HG03571 (cell line): ENCODE measurements at regions not wholly inside any gene's neighbourhood (a gene's known extent, or its start where the extent isn't known, plus 50 kb on each side); places are given as distances from the start of the nearest gene placed in this dataset.

Source experiments
- ATAC-seq: cut with Tn5 transposase; IDR thresholded peaks from one replicate; pipeline ENCODE4 v1.9.1; 2021; ENCODE audit not compliant: unreplicated experiment

DNA sequence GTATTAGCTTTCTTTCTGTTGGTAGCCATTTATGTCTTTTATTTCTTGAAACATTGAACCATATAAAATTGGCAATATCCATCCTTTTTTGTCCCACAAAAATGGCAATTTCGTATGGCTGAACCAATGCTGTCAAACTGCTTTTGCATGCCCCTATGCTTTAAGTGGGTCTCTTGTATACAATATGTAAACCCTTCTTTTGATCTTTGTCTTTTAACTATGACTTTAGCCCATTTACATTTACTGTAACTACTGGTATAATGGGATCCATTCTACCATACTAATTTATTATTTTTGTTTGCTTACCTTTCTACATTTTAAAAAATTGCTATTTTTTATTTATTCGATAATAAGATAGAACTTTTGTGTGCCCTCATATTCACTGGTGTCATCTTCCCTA lies 93.4 kb downstream of the TENT4A start:
- no peak for ATAC-seq

DNA sequence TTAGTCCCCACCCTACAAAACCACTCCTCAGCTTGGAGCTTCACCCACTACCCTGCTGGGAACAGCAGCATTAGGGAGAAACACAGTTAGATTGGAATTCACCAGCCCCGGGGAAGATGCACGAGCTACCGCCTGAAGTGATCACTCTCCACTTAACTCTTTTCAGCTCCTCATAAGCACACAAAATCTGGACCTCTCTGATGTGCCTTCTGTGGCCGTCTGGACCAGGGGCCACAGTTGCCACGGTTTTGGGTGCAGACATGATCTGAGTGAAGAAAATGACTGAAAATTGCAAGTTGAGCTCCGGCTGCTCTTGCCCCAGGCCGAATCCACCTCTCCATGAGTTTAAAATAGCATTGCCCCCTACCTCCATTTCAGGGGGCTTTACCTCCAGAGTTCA lies 95.2 kb downstream of the TENT4A start:
- ATAC-seq = no peak

DNA sequence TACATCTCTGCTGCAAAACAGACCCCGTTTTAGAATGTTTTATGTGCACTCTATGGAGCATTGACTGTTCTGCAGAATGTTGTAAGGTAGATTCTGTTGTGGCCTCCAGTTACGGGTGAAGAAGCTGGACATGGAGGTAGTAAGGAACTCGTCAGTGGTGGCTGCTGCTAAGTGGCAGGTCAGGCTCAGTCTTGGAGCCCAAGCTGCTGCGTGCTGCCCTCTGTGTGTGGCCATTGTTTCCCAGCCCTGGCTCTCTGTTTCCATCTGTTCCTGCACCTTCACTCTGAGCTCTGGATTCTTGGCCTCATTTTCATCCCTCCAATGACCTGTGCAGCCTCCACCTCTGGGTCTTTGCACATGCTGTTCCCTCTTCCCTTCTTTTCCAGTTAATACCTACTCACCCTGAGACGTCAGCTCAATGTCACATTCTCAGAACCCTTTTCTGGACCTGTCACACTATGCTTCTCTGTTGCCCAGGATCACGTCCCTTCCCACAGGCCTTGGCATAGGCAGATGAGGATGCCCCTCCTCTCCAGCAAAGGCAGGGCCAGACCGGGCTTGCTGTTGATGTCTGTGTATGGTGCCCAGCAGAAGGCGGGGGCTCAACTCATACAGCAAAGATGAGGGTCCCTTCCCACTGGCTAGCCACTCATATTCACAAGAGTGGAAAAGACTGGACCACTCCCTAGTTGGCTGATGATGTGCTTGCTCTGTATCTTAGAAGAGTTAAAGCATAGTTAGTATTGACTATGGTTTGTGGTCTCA lies 97.6 kb downstream of the TENT4A start:
- ATAC-seq = no peak

DNA sequence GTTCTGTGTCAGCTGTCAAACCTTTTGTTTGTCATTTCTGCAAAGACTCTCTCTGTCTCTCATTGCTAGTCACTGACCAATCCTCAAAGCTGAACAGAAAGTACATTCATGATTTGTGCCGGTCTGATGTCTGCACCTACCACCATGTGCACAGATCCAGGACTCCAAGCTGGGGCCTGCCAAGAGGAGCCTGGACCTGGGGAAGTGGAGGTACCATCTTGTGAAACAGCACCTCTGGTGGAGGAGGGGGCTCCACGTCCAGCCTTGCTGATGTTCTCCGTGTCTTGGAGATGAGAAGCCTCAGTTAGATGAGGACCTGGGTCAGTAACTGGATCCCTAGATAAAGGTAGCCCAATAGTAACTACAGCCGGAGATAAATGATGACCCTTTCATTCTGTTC lies 98.9 kb downstream of the TENT4A start:
- ATAC-seq = no peak

DNA sequence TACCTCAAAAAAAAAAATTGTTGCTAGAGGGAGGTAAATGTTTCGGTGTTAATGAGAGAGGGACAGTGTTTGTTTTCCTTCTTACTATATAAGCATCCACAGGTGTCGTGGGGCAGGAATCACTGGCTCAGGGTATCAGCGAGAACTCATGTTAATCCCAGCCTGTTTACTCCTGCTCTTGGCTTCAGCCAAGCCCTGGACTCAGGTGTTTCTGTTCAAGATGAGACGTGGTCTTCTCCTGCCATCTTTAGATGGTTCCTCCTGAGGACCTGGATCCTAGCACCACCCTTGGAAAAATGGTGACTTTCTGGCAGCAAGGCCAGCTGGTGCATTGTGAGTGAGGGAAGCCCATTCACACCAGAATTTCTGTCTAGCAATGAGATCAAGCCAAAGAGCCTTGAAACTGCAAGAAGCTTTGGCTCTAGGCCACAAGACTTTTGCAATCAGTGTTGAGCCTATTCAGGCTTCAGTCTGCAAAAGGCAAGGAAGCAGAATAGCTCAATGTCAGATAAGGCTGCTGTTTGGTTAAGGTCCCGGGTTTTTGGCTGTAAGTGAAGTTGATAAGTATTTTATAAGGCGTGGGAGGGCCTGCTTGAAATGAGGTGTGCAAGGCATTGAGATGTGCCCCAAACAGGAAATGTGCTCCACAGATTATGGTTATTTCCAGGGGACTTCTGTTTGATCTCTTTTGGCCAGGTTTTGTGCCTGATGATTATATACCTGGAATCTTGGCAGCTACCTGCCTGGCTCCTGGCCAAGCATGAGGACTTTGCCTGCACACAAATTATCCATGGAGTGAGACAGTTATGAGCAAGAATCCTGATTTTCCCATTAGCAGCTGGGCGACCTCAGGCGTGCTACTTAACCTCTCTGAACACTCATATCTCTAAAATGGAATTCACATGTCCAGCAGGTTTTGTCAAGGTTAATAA lies 99.8 kb downstream of the TENT4A start:
- ATAC-seq = no peak

DNA sequence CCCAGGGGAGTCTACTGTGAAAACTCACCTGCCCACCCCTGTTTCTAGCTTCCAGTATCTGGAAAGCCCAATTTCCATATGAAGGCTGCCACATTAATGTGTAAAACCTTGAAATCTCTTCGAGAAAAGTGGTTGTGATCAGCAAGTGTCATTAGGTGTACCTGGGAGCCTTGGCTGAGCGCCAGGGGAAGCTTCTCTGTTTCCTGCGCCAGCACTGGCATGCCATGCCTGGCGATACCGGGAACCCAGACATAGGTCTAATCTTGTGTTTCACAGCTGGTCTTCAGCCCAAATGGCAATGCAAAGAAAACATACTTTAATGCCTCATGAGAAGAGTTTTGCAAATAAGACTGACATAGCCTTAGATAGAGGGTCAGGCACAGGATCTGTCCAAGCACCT lies 101.6 kb downstream of the TENT4A start:
- ATAC-seq = no peak

DNA sequence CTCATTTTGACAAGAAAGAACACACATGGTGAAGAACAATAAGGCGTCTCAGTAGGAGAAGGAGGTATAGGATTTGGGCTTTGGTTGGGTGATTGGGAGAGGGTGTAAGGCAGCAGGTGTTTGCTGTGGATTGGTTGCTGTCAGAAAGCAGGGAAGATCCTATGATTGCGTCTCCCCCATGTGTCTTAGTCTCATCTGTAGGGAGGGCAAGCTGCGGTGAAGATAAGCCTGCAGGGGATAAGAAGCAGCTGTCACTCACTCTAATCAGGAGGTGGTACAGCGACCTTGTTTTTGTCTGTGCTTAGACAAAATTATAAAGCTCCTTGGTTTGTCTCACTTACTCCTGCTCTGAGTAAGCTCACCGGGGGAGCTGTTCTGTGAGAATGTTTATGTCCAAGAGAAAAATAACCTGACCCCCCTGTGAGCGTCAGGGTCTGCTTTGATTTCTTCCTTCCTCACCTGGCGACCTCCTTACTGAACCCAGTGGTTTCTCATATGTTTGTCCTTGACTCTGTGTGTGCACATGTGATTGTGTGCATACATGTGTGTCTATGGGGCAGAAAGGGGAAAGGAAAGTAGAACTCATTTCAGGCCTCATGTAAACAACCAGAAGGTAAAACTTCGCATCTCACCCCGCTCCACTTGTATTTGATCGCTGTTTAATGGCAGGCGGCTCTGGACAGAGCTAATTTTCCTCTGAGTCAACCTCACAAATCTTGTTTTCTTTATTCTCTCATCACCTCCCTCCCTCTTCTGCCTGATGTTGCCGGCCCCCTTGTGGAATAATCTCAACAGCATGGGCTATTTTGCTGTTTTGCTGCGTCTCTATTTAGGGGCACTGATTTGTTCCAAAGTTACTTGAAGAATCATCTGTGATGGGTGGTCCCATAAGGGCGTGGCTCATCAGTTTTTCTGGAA lies 105.6 kb downstream of the TENT4A start:
- no peak for ATAC-seq

DNA sequence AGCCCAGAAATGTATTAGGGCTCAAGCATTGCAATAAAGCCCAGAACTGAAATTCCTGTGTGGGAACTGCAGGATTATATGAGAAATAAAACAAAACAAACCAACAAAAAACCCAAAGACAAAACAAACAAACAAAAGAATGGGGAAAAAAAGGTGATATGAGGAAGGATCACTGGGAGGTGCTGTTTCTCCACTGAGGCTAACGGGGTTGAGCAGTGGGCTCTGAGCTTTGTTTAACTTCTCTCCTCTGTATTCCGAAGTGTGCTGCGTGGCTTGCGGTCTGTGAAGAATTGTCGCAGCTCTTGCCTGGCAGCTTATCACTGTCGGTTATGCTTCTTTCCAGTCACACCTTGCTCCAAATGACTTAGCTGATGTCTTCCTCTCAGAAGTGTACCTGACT lies 106.3 kb downstream of the TENT4A start:
- ATAC-seq = no peak

DNA sequence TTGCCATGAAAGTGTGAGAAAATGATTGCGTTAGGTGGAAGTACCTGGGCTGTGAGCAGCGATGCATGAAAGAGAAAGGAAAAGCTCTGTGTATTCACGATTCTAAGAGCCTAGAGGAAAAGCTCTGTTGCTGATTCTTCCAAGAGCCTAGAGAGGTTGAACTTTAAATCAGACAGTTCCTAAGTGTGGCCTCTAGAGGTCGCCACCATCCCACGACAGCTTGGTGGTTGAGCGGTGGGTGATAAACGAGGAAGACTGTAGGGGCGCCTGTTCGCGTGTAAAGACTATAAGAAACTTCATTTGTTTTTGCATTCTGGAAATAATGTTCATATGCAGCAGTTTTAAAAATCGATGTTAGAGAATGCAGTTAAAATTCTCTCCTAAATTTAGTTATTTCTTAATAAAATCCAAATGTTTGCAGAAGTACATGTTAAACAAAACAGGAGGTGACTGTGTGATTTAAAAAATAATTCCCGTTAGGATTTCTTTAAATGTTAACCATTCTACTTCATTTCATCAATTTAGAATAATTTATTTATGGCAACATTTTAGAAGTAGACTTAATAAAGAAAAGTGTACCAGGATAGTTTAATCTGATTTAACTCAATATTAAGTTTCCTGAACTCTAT lies 107.7 kb downstream of the TENT4A start:
- ATAC-seq = no peak

DNA sequence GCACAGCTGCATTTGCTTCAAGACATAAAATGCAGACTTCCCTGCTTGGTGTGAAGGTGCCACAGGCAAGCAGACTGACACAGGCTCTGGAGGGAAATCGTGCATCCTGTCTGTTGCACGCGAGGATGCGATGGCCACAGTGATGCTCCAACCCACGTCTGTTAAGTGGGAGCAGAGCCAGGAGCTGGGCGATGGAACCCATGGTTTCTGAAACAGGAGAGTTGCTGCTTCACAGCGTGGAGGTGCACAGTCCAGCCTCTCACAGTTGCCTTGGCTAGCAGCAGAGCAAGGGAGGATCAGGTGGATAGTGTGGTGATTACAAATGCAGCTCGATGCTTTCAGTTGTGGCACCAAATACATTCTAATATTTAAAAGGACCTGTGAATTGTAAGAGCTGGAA lies 108.8 kb downstream of the TENT4A start:
- ATAC-seq = no peak

DNA sequence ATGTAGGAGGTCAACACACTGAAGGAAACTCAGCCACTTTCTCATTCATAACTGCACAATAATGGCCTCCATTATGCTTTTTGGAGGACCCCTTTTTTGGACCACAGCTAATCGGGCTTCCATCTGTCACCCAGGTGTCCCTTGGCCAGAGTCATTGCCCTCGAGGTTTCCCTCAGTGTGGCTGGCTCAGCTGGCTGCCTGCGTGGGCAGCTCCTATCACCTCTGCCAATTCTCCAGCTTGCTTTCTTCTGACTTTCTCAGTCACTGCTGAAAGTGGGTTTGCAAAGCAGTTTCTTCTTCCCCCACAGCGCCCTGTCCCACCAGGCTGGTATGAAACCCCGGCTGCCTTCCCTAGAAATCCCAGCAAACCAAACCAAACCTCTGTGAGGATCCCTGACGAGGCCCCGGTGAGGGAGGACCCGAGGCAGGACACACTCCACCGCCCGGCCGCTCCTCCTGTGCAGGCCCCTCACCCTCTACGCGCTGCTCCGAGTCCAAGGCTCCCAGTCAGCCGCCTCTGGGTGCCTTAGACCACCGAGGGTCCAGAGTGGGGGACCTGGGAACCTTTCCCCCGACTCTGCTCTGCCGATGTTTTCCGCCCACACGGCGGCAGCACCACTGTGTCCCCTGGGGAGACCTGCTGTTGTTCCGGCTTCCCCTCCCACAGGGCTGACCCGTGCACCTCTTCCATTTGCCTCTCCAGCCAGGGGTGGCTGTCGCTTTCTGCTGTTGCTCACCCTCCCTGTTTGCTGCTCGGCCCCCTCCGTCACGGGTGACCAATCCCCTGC lies 109.5 kb downstream of the TENT4A start:
- ATAC-seq = no peak

DNA sequence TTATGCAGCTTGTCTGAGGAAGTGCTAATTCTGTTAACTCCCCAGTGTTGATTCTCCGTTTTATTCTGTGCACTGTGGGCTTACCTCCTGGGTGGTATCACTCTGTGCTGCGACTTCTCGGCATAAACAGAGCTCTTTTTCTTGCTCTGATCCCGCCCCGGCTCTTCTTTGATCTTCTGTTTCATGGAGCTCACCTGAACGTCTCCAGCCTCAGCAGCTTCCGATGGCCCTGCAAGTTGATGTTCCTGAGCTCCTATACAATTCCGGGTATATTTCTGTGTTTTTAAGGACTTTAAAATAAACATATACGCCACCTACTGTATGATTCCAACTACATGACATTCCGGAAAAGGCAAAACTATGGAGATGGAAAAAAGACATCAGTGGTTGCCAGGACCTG lies 110.8 kb downstream of the TENT4A start:
- ATAC-seq = no peak

DNA sequence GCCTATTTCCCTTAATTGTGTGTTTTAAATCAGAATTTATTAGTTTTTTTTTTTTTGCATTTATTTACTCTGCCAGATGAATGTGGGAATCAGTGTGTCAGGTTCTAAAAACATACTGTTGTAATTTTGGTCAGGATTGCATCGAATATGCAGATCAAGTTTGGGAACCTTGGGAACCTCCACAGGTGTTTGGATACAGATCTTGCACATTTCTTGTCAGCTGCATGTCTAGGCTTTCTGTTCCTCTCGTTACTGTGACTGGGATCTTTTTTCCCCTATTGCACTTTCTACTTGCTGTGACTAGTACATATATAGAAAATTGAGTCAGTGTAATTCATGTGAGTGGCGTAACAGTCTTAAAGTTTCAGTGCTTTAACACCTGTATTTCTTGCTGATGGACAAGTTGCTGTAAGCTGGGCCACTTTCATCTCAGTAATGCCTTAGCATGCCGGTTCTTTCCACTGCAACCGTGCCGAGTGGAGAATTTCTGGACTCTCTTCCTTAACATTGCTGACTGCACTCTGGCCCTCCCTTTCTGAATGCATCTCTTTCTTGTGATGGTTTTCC lies 112.5 kb downstream of the TENT4A start:
- no peak for ATAC-seq

DNA sequence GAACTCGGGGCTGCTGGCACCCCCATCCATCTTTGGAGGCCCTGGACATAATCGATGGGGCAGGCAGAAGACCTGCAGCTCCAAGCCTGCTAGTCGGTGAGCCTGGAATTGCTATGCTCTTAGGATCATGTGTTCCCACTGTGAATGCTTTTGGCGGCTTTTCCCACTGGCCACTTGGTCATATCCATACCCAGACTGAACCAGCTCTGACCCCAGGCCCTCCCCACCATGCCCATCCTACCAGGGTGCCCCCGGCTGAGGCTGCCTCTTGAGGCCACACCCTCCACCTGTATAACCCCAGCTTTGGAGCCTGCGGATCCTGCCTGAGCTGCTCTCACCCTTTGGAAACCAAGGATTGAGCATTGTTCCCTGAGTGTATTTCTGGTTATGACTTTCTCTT lies 113.5 kb downstream of the TENT4A start:
- no peak for ATAC-seq

DNA sequence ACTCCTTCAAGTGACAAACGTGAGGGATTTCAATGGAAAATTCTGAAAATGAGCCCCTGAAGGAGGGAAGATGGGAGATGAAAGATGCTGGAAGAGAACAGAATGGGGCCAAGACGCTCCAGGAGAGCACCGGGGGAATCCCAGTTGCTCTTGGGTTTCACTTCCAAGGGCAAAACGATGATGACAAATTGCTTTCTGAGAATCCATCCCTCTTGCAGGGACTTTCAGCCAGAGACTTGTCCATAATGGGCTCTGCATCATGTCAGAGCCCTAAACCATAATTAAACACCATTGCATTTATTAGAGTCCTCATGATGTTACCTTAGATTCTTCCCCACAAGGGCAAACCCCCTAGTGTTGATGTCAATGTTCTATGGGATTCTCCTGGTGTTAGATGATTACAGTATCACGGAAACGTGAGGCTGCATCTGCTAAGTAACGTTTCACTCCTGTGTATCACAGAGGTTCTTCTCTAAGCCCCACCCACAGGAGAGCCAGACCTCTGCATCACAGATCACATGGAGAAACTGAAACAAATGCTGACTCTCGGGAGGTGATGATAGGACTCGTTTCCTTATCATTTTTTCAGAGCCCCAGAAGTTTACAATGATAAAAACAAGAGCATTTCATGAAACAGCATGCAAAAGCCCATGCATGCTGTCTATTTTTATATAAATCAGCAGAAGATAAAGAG lies 114.4 kb downstream of the TENT4A start:
- peak; percentile 75 for ATAC-seq

DNA sequence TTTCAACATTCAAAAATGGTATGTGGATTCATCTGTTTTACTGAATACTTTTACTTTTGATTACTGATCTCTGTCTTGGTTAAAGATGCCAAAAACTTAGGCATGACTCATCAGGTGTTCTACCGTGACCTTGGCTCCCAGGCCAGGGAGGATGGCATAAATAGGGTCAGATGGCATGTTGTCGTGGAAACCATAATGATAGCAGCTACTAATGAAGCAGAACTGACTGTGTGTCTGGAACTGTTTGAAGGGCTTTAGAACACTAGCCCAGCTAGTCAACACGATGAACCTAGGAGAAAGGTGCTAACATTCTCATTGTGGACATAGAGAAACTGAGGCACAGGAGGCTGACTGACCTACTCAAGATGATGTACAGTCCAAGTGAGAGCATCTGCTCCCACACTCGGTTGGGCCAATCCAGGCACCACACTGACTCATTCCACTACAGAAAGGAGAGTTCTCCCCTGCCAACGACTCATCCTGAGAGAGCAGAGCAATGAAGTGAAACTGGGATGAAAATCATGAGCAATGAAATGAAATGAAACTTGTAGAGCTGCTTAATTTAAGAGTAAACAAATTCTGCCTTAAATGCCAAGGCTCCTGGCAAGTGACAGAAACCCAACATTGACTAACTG lies 116.0 kb downstream of the TENT4A start:
- ATAC-seq = peak; percentile 55

DNA sequence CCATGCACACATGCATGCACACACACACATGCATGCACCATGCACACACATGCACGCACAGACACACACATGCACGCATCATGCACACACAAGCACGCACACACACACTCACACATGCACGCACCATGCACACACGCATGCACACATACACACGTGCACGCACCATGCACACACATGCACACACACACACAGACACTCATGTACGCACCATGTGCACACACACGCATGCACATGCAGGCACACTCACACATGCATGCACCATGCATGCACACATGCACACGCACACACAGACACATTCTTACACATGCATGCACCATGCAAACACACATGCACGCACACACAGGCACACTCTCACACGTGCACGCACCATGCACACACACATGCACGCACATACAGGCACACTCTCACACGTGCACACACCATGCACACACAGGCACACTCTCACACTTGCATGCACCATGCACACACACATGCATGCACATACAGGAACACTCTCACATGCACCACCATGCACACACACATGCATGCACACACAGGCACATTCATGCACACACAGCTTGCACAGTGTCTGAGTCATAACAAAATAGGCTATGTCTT lies 117.5 kb downstream of the TENT4A start:
- ATAC-seq = no peak
